HepG2 (cell line): ENCODE measurements at regions not wholly inside any gene's neighbourhood (a gene's known extent, or its start where the extent isn't known, plus 50 kb on each side); places are given as distances from the start of the nearest gene placed in this dataset.
A peak's percentile ranks its signal among the peaks of the same experiment; 100 is the strongest.

ENCODE experiments used
- ATAC-seq: fragments of 200-7000 bp; cut with Tn5 transposase; 3 replicates; pipeline ENCODE4 v1.9.1; 2020; ENCODE audit warnings: mild to moderate bottlenecking, moderate library complexity
- BruUV-seq: library from RNA; stranded (reverse); fragments of 400-500 nt; replicated peaks from 2 replicates; lab custom pipeline; 2021; lab: Mats Ljungman, UMichigan
- CTCF ChIA-PET: fragments of 300-600 bp; formaldehyde crosslinking; extraction: SDS; loops from one replicate; lab custom pipeline; 2021; ENCODE audit warnings: low total read pairs, inconsistent platforms, low intra/inter-chr PET ratio; lab: Yijun Ruan, JAX
- POLR2A ChIA-PET: fragments of 350-600 bp; sonication (Branson Sonifier 250); formaldehyde crosslinking; loops from one replicate; lab custom pipeline; 2020; ENCODE audit warnings: antibody characterized with exemption, inconsistent platforms; lab: Yijun Ruan, JAX
- DNase-seq: peaks from one replicate; pipeline ENCODE4 v3.0.0-alpha.2; 2015; ENCODE audit warnings: low spot score
- FAIRE-seq: peaks from 3 replicates; lab custom pipeline; 2011; peaks lifted over from hg19 to GRCh38; lab: Jason Lieb, UNC
- H2AFZ ChIP-seq: one replicate; pipeline ENCODE4 v1.6.1; 2011; ENCODE audit warnings: low read length, inconsistent platforms
- H3K27ac ChIP-seq: fragments of 300-600 bp; 3 replicates; pipeline ENCODE4 v1.8.0; 2011; ENCODE audit warnings: mixed run types, mild to moderate bottlenecking, mixed read lengths, low read length, inconsistent platforms; ENCODE audit not compliant: insufficient read depth; ENCODE audit errors: extremely low read length
- H3K27me3 ChIP-seq, 2 experiments: fragments of 200-600 bp in 1 of 2; 2 replicates in 1 of 2; 3 replicates in 1 of 2; pipeline versions ENCODE4 v1.6.0 to v1.8.0; 2011; ENCODE audit warnings: low read length in 2 of 2, mild to moderate bottlenecking in 2 of 2, moderate library complexity in 2 of 2, inconsistent platforms in 1 of 2; ENCODE audit not compliant: insufficient read depth in 2 of 2, control insufficient read depth in 1 of 2
- H3K36me3 ChIP-seq, 2 experiments: fragments of 200-600 bp in 1 of 2; replicated peaks in 1 of 2; 2 replicates in 1 of 2; 3 replicates in 1 of 2; pipeline versions ENCODE4 v1.5.1 to v1.8.0; 2011; ENCODE audit warnings: low read length in 2 of 2, inconsistent platforms in 1 of 2; ENCODE audit not compliant: insufficient read depth in 2 of 2, control insufficient read depth in 1 of 2
- H3K4me1 ChIP-seq: 2 replicates; pipeline ENCODE4 v1.5.1; 2012; ENCODE audit warnings: low read length, inconsistent platforms; ENCODE audit not compliant: insufficient read depth
- H3K4me2 ChIP-seq: 2 replicates; pipeline ENCODE4 v1.6.0; 2011; ENCODE audit warnings: low read depth, low read length, inconsistent platforms
- H3K4me3 ChIP-seq, 3 experiments: fragments of 200-600 bp in 1 of 3; sonication (generic), shearing (Covaris generic) in 1 of 3; replicated peaks in 1 of 3; 2 replicates each; pipeline ENCODE4 v1.5.1; 2011 to 2016; ENCODE audit warnings: low read length in 3 of 3, inconsistent platforms in 2 of 3, low read depth in 2 of 3, mild to moderate bottlenecking in 2 of 3, control low read depth in 1 of 3, mixed read lengths in 1 of 3; ENCODE audit not compliant: insufficient read depth in 1 of 3
- H3K79me2 ChIP-seq: one replicate; pipeline ENCODE4 v1.6.1; 2011; ENCODE audit warnings: low read length, inconsistent platforms; ENCODE audit not compliant: insufficient read depth
- H3K9ac ChIP-seq: 2 replicates; pipeline ENCODE4 v1.6.0; 2011; ENCODE audit warnings: mild to moderate bottlenecking, low read depth, low read length, inconsistent platforms; ENCODE audit not compliant: insufficient read depth
- H3K9me3 ChIP-seq: 2 replicates; pipeline ENCODE4 v1.5.1; 2012; ENCODE audit warnings: mild to moderate bottlenecking, low read length
- H4K20me1 ChIP-seq: 2 replicates; pipeline ENCODE4 v1.6.0; 2011; ENCODE audit warnings: inconsistent platforms, mild to moderate bottlenecking, low read length, moderate library complexity; ENCODE audit not compliant: insufficient read depth
- EP300 ChIP-seq, 3 experiments: sonication (generic) in 1 of 3; formaldehyde crosslinking in 1 of 3; IDR thresholded peaks; 2 replicates each; pipeline versions ENCODE4 v1.5.1 to v1.6.1; 2011 to 2020; ENCODE audit warnings: low read depth in 2 of 3, low read length in 2 of 3, borderline replicate concordance in 1 of 3, improper control_type of control experiment in 1 of 3, mild to moderate bottlenecking in 1 of 3, missing genetic modification reagents in 1 of 3, moderate library complexity in 1 of 3
- FOSL2 ChIP-seq: sonication (generic); formaldehyde crosslinking; IDR thresholded peaks from 2 replicates; pipeline ENCODE4 v1.4.0; 2020; ENCODE audit warnings: missing genetic modification reagents
- NR2F6 ChIP-seq, 2 experiments: IDR thresholded peaks; 2 replicates each; pipeline ENCODE4 v1.6.1; 2016; ENCODE audit warnings: antibody characterized with exemption in 1 of 2, mild to moderate bottlenecking in 1 of 2
- ZNF331 ChIP-seq: sonication (generic); formaldehyde crosslinking; IDR thresholded peaks from 2 replicates; pipeline ENCODE4 v1.4.0; 2020; ENCODE audit warnings: missing genetic modification reagents
- ZNF747 ChIP-seq: sonication (generic); formaldehyde crosslinking; IDR thresholded peaks from 2 replicates; pipeline ENCODE4 v1.8.1; 2023; ENCODE audit warnings: missing genetic modification reagents, mild to moderate bottlenecking, borderline replicate concordance
- WGBS: methylation state at CpG from one replicate; pipeline ENCODE4 v1.1.6; 2017; ENCODE audit warnings: low lambda C conversion rate; 5-methylcytosine and 5-hydroxymethylcytosine counted together
- in situ Hi-C: cut with HindIII; loops from 2 replicates; pipeline ENCODE4 v1.10.0; 2017; ENCODE audit warnings: low pct_unique_long_range_greater_than_20kb; ENCODE audit not compliant: extremely low pct_ligation_motif_present
- intact Hi-C: fragments of 100-400 bp; cut with micrococcal nuclease; formaldehyde crosslinking; loops from one replicate; pipeline ENCODE4 v1.10.0; 2022; ENCODE audit not compliant: unreplicated experiment
- small RNA-seq, 3 experiments: library from RNA; depleted of rRNA; stranded (forward); fragments of <200 nt; gene quantifications; one replicate each; pipeline ENCODE3, GENCODE V24; 2012; ENCODE audit warnings: low read depth in 2 of 3, low replicate concordance in 1 of 3; ENCODE audit not compliant: insufficient read length in 3 of 3, insufficient read depth in 2 of 3

DNA sequence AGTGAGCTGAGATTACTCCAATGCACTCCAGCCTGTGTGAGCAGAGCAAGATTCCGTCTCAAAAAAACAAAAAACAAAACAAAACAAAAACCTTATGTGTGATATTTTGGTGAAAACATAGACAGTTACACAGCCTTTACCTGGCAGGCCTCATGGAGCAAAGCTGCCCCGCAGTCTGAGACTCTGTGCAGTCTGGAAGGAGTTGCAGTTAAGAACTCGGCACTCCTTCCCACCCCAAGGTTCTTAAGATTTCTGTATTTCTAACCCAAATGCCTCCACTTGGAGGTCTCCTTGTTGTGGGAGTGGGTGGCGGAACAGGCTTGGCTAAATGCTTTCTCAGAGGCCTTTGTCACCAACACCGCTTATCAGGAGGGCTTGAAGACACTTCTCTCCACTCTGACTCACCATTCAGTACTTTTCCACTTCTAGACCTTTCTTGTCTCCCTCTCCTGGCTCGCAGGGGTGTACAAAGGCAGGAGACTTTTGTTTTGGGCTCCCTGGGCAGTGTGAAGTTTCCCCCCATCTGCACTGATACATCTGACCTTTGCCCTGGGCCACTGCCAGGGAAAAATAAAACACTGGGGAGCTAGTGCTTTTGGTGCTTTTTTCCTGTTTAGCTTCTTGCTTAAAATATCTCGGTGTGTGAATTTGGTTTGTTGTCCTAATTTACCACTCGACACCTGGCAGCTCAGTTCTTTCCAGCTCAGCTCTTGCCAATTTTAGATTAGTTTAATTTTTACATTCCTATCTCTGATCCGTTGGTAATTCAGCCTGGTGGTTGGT is 51.3 kb upstream of the MAGI2 start:
- ChIA-PET CTCF (no interaction called here), POLR2A (no interaction called here)
- FAIRE-seq (no peak), DNase-seq (peak; percentile 9), ATAC-seq (peak; percentile 30; the same call in 1 of the 3 replicates)
- in situ Hi-C loops, result no loop called here
- WGBS, result 51% methylated on average over 8 of the region's 9 CpGs
- intact Hi-C loops, result no loop called here
- Histone ChIP-seq H3K79me2 (no peaks in the 10 kb centered on the region), H3K4me1 (peaks cover 35% of the 10 kb centered on the region), H3K9me3 (no peaks in the 10 kb centered on the region), H2AFZ (peak overlapping the region; percentile 52), H3K36me3 (no peaks in the 10 kb centered on the region), H3K27me3 (no peaks in the 10 kb centered on the region), H3K9ac (no peak overlapping the region), H3K4me3 (no peak overlapping the region), H4K20me1 (no peaks in the 10 kb centered on the region), H3K4me2 (no peak overlapping the region), H3K27ac (no peak overlapping the region)
- BruUV-seq, result no TSS peak
- TF ChIP-seq NR2F6 (IDR thresholded peaks at IDR 0.05), result 0 out of 2 replicates have a peak, but pooled peaks have one; percentile 27
- TF ChIP-seq NR2F6 (CRISPR knock-in tag; IDR thresholded peaks at IDR 0.05), result no peak
- peak in 1 of 2 experiments; percentile 29; a peak in 1 of 4 replicates for TF ChIP-seq EP300 (IDR thresholded peaks at IDR 0.05; ENCODE audit: low read depth in 2 of 2, low read length in 2 of 2)
- no peak for TF ChIP-seq EP300 (CRISPR knock-in tag; IDR thresholded peaks at IDR 0.05; ENCODE audit: borderline replicate concordance)
- TF ChIP-seq ZNF331 (CRISPR knock-in tag), result no peak
- 0 out of 2 replicates have a peak, but pooled peaks have one; percentile 21 for TF ChIP-seq FOSL2 (CRISPR knock-in tag)
- TF ChIP-seq ZNF747 (CRISPR knock-in tag), result no peak

Small RNAs in the stretch of these regions (small RNA-seq; reads per million reads assigned to genes)
- gene RNA5SP234, result 0 reads per million in 3 experiments
- gene RNU6-849P, result 0 reads per million in 3 experiments
